ENCODE measurements at regions not wholly inside any gene's neighbourhood (a gene's known extent, or its start where the extent isn't known, plus 50 kb on each side); places are given as distances from the start of the nearest gene placed in this dataset.
A peak's percentile ranks its signal among the peaks of the same experiment; 100 is the strongest.

DNA sequence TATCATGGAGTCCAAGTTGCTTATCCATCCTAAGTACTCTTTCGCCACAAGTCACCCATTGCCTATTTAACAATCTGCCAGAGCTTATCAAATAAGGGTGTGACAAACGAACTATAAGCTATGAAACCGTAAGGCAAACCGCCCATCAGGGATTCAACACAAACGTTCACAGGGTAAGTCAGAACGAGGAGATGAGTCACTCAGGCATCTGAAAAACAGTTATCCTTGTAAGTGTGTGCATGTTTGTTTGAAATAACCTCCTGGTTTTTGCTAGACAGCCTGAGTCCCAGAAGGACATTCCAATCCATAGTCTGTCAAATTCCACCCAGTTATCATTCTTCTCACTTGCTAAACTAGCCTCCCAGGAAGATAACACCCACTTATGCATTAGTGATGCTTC is 299.1 kb downstream of the PAX3 start:
- Histone ChIP-seq H3K4me3 (ENCODE audit: insufficient read depth, low read depth, low read length) (no peak overlapping the region), H3K23ac (ENCODE audit: low read depth, low read length) (no peak overlapping the region), H3K36me3 (ENCODE audit: control insufficient read depth, insufficient read depth, low read length) (no peaks in the 10 kb centered on the region), H3K4me2 (ENCODE audit: low read depth, low read length) (peak overlapping the region; percentile 49; the same call in 1 of the 2 replicates), H2BK5ac (ENCODE audit: low read depth, low read length, poor library complexity, severe bottlenecking) (no peak overlapping the region), H3K27me3 (ENCODE audit: control insufficient read depth, insufficient read depth, low read length) (no peaks in the 10 kb centered on the region; the same call in 1 of the 2 replicates), H2AK5ac (ENCODE audit: low read depth, low read length) (no peak overlapping the region), H3K56ac (ENCODE audit: extremely low read depth, insufficient read depth, low read length) (no peak overlapping the region), H4K20me1 (ENCODE audit: insufficient read depth, low read length) (peaks cover 5% of the 10 kb centered on the region; the same call in 1 of the 2 replicates), H4K5ac (ENCODE audit: low read depth, low read length) (no peak overlapping the region), H2AFZ (replicated peaks; ENCODE audit: low read length, poor library complexity) (peak overlapping the region; percentile 12), H3K27ac (ENCODE audit: insufficient read depth, low read length) (no peak overlapping the region), H2BK120ac (ENCODE audit: low read depth, low read length) (no peak overlapping the region), H2BK15ac (ENCODE audit: low read depth, low read length) (no peak overlapping the region), H3K9ac (ENCODE audit: low read depth, low read length) (no peak overlapping the region), H4K8ac (ENCODE audit: low read depth in 2 of 2, low read length in 2 of 2) (no peak overlapping the region), H3K4ac (ENCODE audit: low read depth, low read length) (no peak overlapping the region), H3K9me1 (ENCODE audit: insufficient read depth, low read length) (peaks cover 8% of the 10 kb centered on the region; the same call in 1 of the 2 replicates), H2BK20ac (ENCODE audit: low read depth, low read length) (no peak overlapping the region), H2AK9ac (replicated peaks; ENCODE audit: low read depth, low read length, poor library complexity) (no peak overlapping the region), H3K79me1 (ENCODE audit: low read depth in 1 of 2, low read length in 2 of 2) (no peaks in the 10 kb centered on the region), H3K14ac (replicated peaks; ENCODE audit: low read depth, low read length) (no peak overlapping the region), H3K9me3 (ENCODE audit: control insufficient read depth, insufficient read depth, low read length) (no peaks in the 10 kb centered on the region), H4K91ac (ENCODE audit: insufficient read depth, low read depth, low read length) (no peak overlapping the region), H3K18ac (ENCODE audit: low read depth, low read length) (no peak overlapping the region), H3K4me1 (ENCODE audit: control insufficient read depth, insufficient read depth, low read length) (peaks cover 3% of the 10 kb centered on the region)
- in situ Hi-C loops (cut with MboI; ENCODE audit: low sequenced_read_pairs) (no loop called here), dilution Hi-C loops (cut with HindIII; ENCODE audit: low sequenced_read_pairs, unreplicated experiment) (no loop called here), intact Hi-C loops (cut with micrococcal nuclease) (no loop called here)
- no CpG with 5 or more reads among the region's 6 CpGs for WGBS, 2 experiments (ENCODE audit: extremely low coverage in 2 of 2, insufficient read length in 1 of 2)
- BruUV-seq (replicated peaks) = no TSS peak
- peak; percentile 70 for ATAC-seq (ENCODE audit: low read depth)
- POLR2A ChIA-PET (ENCODE audit: unreplicated experiment) = no interaction called here
- CTCF ChIA-PET = no interaction called here
- DNase-seq = peak; percentile 91
- TF ChIP-seq RFX5 (IDR thresholded peaks at IDR 0.05; ENCODE audit: low read depth, low read length) (no peak), FOS (IDR thresholded peaks at IDR 0.05; ENCODE audit: low read depth, low read length) (0 out of 2 replicates have a peak, but pooled peaks have one; percentile 11), BHLHE40 (IDR thresholded peaks at IDR 0.05; ENCODE audit: low read depth, low read length) (0 out of 2 replicates have a peak, but pooled peaks have one; percentile 6)
